HL-60 (cell line): ENCODE measurements at regions not wholly inside any gene's neighbourhood (a gene's known extent, or its start where the extent isn't known, plus 50 kb on each side); places are given as distances from the start of the nearest gene placed in this dataset.

ENCODE experiments used
- DNase-seq, 2 experiments: peaks; one replicate each; pipeline ENCODE4 v3.0.0-alpha.2; 2010 to 2020; ENCODE audit warnings: low read depth in 1 of 2, low spot score in 1 of 2
- H3K27ac ChIP-seq: fragments of 250-450 bp; sonication (Bioruptor Pico); replicated peaks from 2 replicates; pipeline ENCODE4 v1.5.1; 2020; ENCODE audit warnings: mild to moderate bottlenecking, moderate library complexity
- H3K27me3 ChIP-seq: fragments of 250-450 bp; sonication (Bioruptor Pico); 2 replicates; pipeline ENCODE4 v1.5.1; 2021; ENCODE audit warnings: mild to moderate bottlenecking, moderate library complexity; ENCODE audit not compliant: insufficient read depth, poor library complexity, severe bottlenecking
- H3K4me3 ChIP-seq: replicated peaks from 2 replicates; pipeline ENCODE4 v1.5.1; 2011; ENCODE audit warnings: mild to moderate bottlenecking, control low read depth, low read length; ENCODE audit not compliant: insufficient read depth
- CTCF ChIP-seq: IDR thresholded peaks from one replicate; pipeline ENCODE4 v1.5.1; 2011; ENCODE audit warnings: low read length, control low read depth, inconsistent platforms; ENCODE audit not compliant: insufficient read depth
- GABPA ChIP-seq: IDR thresholded peaks from 2 replicates; pipeline ENCODE4 v1.6.1; 2012; ENCODE audit warnings: low read depth
- POLR2AphosphoS5 ChIP-seq: IDR thresholded peaks from 2 replicates; pipeline ENCODE4 v1.6.1; 2012; ENCODE audit warnings: low read depth
- SPI1 ChIP-seq: IDR thresholded peaks from 2 replicates; pipeline ENCODE4 v1.6.1; 2012; ENCODE audit warnings: low read depth, mild to moderate bottlenecking, borderline replicate concordance
- TF ChIP-seq, protein P1 (sequence below): IDR thresholded peaks from 2 replicates; pipeline ENCODE4 v1.6.1; 2012; ENCODE audit warnings: low read depth; ENCODE audit not compliant: insufficient replicate concordance

GRCh38 chr11:97123237-97123636 lies 733.4 kb downstream of the JRKL start:
- H3K27me3 ChIP-seq = no peaks in the 10 kb centered on the region
- no peak overlapping the region for H3K4me3 ChIP-seq
- no peak overlapping the region for H3K27ac ChIP-seq
- TF ChIP-seq, protein P1, sequence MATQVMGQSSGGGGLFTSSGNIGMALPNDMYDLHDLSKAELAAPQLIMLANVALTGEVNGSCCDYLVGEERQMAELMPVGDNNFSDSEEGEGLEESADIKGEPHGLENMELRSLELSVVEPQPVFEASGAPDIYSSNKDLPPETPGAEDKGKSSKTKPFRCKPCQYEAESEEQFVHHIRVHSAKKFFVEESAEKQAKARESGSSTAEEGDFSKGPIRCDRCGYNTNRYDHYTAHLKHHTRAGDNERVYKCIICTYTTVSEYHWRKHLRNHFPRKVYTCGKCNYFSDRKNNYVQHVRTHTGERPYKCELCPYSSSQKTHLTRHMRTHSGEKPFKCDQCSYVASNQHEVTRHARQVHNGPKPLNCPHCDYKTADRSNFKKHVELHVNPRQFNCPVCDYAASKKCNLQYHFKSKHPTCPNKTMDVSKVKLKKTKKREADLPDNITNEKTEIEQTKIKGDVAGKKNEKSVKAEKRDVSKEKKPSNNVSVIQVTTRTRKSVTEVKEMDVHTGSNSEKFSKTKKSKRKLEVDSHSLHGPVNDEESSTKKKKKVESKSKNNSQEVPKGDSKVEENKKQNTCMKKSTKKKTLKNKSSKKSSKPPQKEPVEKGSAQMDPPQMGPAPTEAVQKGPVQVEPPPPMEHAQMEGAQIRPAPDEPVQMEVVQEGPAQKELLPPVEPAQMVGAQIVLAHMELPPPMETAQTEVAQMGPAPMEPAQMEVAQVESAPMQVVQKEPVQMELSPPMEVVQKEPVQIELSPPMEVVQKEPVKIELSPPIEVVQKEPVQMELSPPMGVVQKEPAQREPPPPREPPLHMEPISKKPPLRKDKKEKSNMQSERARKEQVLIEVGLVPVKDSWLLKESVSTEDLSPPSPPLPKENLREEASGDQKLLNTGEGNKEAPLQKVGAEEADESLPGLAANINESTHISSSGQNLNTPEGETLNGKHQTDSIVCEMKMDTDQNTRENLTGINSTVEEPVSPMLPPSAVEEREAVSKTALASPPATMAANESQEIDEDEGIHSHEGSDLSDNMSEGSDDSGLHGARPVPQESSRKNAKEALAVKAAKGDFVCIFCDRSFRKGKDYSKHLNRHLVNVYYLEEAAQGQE = no peak
- no peak for TF ChIP-seq SPI1
- TF ChIP-seq GABPA = no peak
- TF ChIP-seq POLR2AphosphoS5 = no peak
- TF ChIP-seq CTCF = no peak
- no peak for DNase-seq

- DNase-seq = no peak
- no peak for TF ChIP-seq CTCF
- no peak for TF ChIP-seq POLR2AphosphoS5
- no peak for TF ChIP-seq SPI1
- TF ChIP-seq GABPA = no peak
- TF ChIP-seq, protein P1 = no peak
- no peaks in the 10 kb centered on the region for H3K27me3 ChIP-seq
- no peak overlapping the region for H3K4me3 ChIP-seq
- H3K27ac ChIP-seq = no peak overlapping the region
Observed at GRCh38 chr11:97136067-97136466, 746.3 kb downstream of the JRKL start.

DNA sequence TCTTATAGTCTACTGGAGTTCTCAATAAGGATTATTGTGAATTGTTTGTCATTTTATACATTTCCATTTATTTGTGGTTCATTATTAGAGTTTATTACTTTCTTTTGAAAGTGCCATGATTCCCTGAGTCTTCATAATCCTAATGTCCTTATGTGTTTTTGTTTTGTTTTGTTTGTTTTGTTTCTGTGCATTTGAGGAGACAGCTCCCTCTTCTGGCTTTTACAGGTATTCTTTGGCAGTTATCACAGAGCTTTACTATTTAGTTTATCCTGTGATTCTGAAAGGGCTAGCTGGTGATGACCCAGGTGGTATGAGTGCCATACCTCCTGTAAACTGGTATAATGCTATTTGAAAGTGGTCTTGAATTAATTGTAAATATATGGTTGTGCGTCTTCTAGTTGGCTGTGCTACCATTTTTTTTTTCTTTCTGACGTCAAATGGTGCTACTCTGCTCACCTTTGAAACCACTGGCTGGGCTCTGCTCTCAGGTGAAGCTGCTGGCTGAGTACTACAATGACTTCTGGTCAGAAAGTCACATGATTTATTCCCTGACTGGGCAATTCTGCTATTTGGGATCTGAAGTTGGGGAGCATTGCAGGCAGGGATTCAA lies 751.2 kb downstream of the JRKL start:
- no peaks in the 10 kb centered on the region for H3K27me3 ChIP-seq
- H3K27ac ChIP-seq = no peak overlapping the region
- TF ChIP-seq, protein P1 = no peak
- no peak for TF ChIP-seq POLR2AphosphoS5
- no peak for TF ChIP-seq CTCF
- no peak for TF ChIP-seq GABPA
- TF ChIP-seq SPI1 = no peak
- H3K4me3 ChIP-seq = no peak overlapping the region
- DNase-seq = no peak
